ENCODE measurements at regions not wholly inside any gene's neighbourhood (a gene's known extent, or its start where the extent isn't known, plus 50 kb on each side); places are given as distances from the start of the nearest gene placed in this dataset.

- no peak for TF ChIP-seq CTCF (IDR thresholded peaks at IDR 0.05; ENCODE audit: control insufficient read depth, insufficient read depth, low read depth, low read length, missing control alignments)
- no peak overlapping the region for H3K4me3 ChIP-seq (ENCODE audit: control insufficient read depth, low read depth, low read length)
- no peak for DNase-seq (ENCODE audit: low read depth)
Measured at GRCh38 chr21:19353256-19353655, 949.7 kb upstream of the TMPRSS15 start.

GRCh38 chr21:19368944-19369343 lies 965.4 kb upstream of the TMPRSS15 start:
- H3K4me3 ChIP-seq (ENCODE audit: control insufficient read depth, low read depth, low read length), result no peak overlapping the region
- no peak for DNase-seq (ENCODE audit: low read depth)
- TF ChIP-seq CTCF (IDR thresholded peaks at IDR 0.05; ENCODE audit: control insufficient read depth, insufficient read depth, low read depth, low read length, missing control alignments), result no peak

- no peak overlapping the region for H3K4me3 ChIP-seq (ENCODE audit: control insufficient read depth, low read depth, low read length)
- DNase-seq (ENCODE audit: low read depth), result no peak
- TF ChIP-seq CTCF (IDR thresholded peaks at IDR 0.05; ENCODE audit: control insufficient read depth, insufficient read depth, low read depth, low read length, missing control alignments), result no peak
Measured at GRCh38 chr21:19392390-19392789, 988.8 kb upstream of the TMPRSS15 start.

GRCh38 chr21:19400223-19400770 lies 996.7 kb upstream of the TMPRSS15 start:
- no peak overlapping the region for H3K4me3 ChIP-seq (ENCODE audit: control insufficient read depth, low read depth, low read length)
- TF ChIP-seq CTCF (IDR thresholded peaks at IDR 0.05; ENCODE audit: control insufficient read depth, insufficient read depth, low read depth, low read length, missing control alignments), result no peak
- no peak for DNase-seq (ENCODE audit: low read depth)

- no peak for DNase-seq (ENCODE audit: low read depth)
- H3K4me3 ChIP-seq (ENCODE audit: control insufficient read depth, low read depth, low read length), result no peak overlapping the region
- TF ChIP-seq CTCF (IDR thresholded peaks at IDR 0.05; ENCODE audit: control insufficient read depth, insufficient read depth, low read depth, low read length, missing control alignments), result no peak
Measured at GRCh38 chr21:19402870-19403269, 999.3 kb upstream of the TMPRSS15 start.

- no peak overlapping the region for H3K4me3 ChIP-seq (ENCODE audit: control insufficient read depth, low read depth, low read length)
- DNase-seq (ENCODE audit: low read depth), result no peak
- no peak for TF ChIP-seq CTCF (IDR thresholded peaks at IDR 0.05; ENCODE audit: control insufficient read depth, insufficient read depth, low read depth, low read length, missing control alignments)
Measured at GRCh38 chr21:19405326-19405725, 1001.7 kb upstream of the TMPRSS15 start.

- H3K4me3 ChIP-seq (ENCODE audit: control insufficient read depth, low read depth, low read length), result no peak overlapping the region
- no peak for DNase-seq (ENCODE audit: low read depth)
- TF ChIP-seq CTCF (IDR thresholded peaks at IDR 0.05; ENCODE audit: control insufficient read depth, insufficient read depth, low read depth, low read length, missing control alignments), result no peak
Measured at GRCh38 chr21:19420565-19420964, 1017.0 kb upstream of the TMPRSS15 start.
